ENCODE measurements at regions not wholly inside any gene's neighbourhood (a gene's known extent, or its start where the extent isn't known, plus 50 kb on each side); places are given as distances from the start of the nearest gene placed in this dataset.

GRCh38 chr5:36491856-36492255, 114.5 kb upstream of the SLC1A3 start:
- TF ChIP-seq, protein P1, sequence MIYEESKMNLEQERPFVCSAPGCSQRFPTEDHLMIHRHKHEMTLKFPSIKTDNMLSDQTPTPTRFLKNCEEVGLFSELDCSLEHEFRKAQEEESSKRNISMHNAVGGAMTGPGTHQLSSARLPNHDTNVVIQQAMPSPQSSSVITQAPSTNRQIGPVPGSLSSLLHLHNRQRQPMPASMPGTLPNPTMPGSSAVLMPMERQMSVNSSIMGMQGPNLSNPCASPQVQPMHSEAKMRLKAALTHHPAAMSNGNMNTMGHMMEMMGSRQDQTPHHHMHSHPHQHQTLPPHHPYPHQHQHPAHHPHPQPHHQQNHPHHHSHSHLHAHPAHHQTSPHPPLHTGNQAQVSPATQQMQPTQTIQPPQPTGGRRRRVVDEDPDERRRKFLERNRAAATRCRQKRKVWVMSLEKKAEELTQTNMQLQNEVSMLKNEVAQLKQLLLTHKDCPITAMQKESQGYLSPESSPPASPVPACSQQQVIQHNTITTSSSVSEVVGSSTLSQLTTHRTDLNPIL (CRISPR knock-in tag; IDR thresholded peaks at IDR 0.05; ENCODE audit: low read depth), result no peak
- TF ChIP-seq RARB (CRISPR knock-in tag; IDR thresholded peaks at IDR 0.05) (no peak), ZNF70 (CRISPR knock-in tag; IDR thresholded peaks at IDR 0.05) (no peak), POU6F1 (CRISPR knock-in tag; IDR thresholded peaks at IDR 0.05; ENCODE audit: borderline replicate concordance, low read depth) (no peak), ARNTL (CRISPR knock-in tag; IDR thresholded peaks at IDR 0.05; ENCODE audit: borderline replicate concordance, low read depth) (no peak), ZFP30 (CRISPR knock-in tag; IDR thresholded peaks at IDR 0.05) (no peak), CSRNP3 (CRISPR knock-in tag; IDR thresholded peaks at IDR 0.05) (no peak), ZFP3 (CRISPR knock-in tag; IDR thresholded peaks at IDR 0.05) (no peak), TOX (CRISPR knock-in tag; IDR thresholded peaks at IDR 0.05; ENCODE audit: borderline replicate concordance) (no peak), BACH2 (CRISPR knock-in tag; IDR thresholded peaks at IDR 0.05; ENCODE audit: borderline replicate concordance) (no peak), PATZ1 (CRISPR knock-in tag; IDR thresholded peaks at IDR 0.05; ENCODE audit: borderline replicate concordance) (no peak), ESRRG (CRISPR knock-in tag; IDR thresholded peaks at IDR 0.05) (no peak), CSDC2 (CRISPR knock-in tag; IDR thresholded peaks at IDR 0.05) (no peak)
